Colonic mucosa (tissue), 4 donors: ENCODE measurements at regions not wholly inside any gene's neighbourhood (a gene's known extent, or its start where the extent isn't known, plus 50 kb on each side); places are given as distances from the start of the nearest gene placed in this dataset.

ENCODE experiments used
- DNase-seq: peaks from one replicate; pipeline ENCODE4 v3.0.0-alpha.2; 2020
- H3K27ac ChIP-seq: fragments of 200-600 bp; one replicate; pipeline ENCODE4 v1.8.0; 2021
- H3K27me3 ChIP-seq: fragments of 200-600 bp; one replicate; pipeline ENCODE4 v1.8.0; 2021
- H3K36me3 ChIP-seq: fragments of 200-600 bp; one replicate; pipeline ENCODE4 v1.8.0; 2021
- H3K4me1 ChIP-seq: fragments of 200-600 bp; one replicate; pipeline ENCODE4 v1.8.0; 2021; ENCODE audit warnings: mild to moderate bottlenecking
- H3K4me3 ChIP-seq: fragments of 200-600 bp; one replicate; pipeline ENCODE4 v1.8.0; 2021
- H3K9ac ChIP-seq, 2 donors: one replicate each; pipeline ENCODE4 v1.7.0; 2013; ENCODE audit warnings: control low read depth in 2 of 2, low read depth in 2 of 2, low read length in 2 of 2
- H3K9me3 ChIP-seq: fragments of 200-600 bp; one replicate; pipeline ENCODE4 v1.8.0; 2021
- intact Hi-C: fragments of 100-400 bp; cut with DNase I; formaldehyde crosslinking; loops from one replicate; pipeline ENCODE4 v1.14.1; 2022
- TF ChIP-seq, protein P1 (sequence below): fragments of 200-600 bp; IDR thresholded peaks from one replicate; pipeline ENCODE4 v1.8.0; 2022; ENCODE audit warnings: antibody characterized with exemption, mild to moderate bottlenecking
- donor health status: healthy.
- donor health status: DM: no; HTN: no; CAD: no.
- donor health status: DM: no; HTN: no; CAD: no.

- H3K27me3 ChIP-seq, result no peaks in the 10 kb centered on the region
- no peaks in the 10 kb centered on the region for H3K36me3 ChIP-seq
- H3K4me3 ChIP-seq, result no peak overlapping the region
- no peak overlapping the region for H3K9ac ChIP-seq
- no peaks in the 10 kb centered on the region for H3K4me1 ChIP-seq
- no peaks in the 10 kb centered on the region for H3K9me3 ChIP-seq
- TF ChIP-seq, protein P1, sequence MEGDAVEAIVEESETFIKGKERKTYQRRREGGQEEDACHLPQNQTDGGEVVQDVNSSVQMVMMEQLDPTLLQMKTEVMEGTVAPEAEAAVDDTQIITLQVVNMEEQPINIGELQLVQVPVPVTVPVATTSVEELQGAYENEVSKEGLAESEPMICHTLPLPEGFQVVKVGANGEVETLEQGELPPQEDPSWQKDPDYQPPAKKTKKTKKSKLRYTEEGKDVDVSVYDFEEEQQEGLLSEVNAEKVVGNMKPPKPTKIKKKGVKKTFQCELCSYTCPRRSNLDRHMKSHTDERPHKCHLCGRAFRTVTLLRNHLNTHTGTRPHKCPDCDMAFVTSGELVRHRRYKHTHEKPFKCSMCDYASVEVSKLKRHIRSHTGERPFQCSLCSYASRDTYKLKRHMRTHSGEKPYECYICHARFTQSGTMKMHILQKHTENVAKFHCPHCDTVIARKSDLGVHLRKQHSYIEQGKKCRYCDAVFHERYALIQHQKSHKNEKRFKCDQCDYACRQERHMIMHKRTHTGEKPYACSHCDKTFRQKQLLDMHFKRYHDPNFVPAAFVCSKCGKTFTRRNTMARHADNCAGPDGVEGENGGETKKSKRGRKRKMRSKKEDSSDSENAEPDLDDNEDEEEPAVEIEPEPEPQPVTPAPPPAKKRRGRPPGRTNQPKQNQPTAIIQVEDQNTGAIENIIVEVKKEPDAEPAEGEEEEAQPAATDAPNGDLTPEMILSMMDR, result no peak
- intact Hi-C loops, result no loop called here
- H3K27ac ChIP-seq, result no peak overlapping the region
- no peak for DNase-seq
These were observed 259.6 kb downstream of the NUP35 start for GRCh38 chr2:183383854-183384253.

DNA sequence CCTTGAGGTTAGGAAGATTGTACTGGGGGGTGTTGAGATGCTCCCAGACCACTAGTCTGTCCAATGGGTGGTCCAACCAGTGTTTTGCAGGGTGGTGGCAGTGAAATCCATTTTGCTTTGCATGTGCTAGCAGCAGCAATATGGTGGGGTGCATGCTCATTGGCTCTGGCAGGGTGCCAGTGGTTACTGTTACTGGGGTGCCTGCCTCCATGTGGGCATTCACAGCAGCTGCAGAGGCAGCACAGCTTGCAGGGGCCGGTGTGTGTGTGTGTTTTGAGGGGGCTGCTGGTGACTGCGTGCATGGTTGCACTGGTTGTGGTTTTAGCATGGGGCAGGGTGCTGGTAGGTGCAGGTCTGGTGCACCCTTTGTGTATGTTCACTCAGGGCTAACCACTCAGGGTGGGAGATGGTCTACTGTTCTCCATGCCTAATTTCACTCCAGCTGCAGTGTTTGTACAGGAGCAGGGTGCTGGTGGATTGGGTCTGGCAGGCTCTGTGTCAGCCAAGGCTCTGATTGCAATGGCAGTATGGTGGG, 265.4 kb downstream of the NUP35 start:
- no peaks in the 10 kb centered on the region for H3K9me3 ChIP-seq
- intact Hi-C loops, result no loop called here
- no peak overlapping the region for H3K9ac ChIP-seq
- H3K4me1 ChIP-seq, result no peaks in the 10 kb centered on the region
- DNase-seq, result no peak
- no peaks in the 10 kb centered on the region for H3K27me3 ChIP-seq
- H3K36me3 ChIP-seq, result no peaks in the 10 kb centered on the region
- H3K27ac ChIP-seq, result no peak overlapping the region
- H3K4me3 ChIP-seq, result no peak overlapping the region
- TF ChIP-seq, protein P1, result no peak

DNA sequence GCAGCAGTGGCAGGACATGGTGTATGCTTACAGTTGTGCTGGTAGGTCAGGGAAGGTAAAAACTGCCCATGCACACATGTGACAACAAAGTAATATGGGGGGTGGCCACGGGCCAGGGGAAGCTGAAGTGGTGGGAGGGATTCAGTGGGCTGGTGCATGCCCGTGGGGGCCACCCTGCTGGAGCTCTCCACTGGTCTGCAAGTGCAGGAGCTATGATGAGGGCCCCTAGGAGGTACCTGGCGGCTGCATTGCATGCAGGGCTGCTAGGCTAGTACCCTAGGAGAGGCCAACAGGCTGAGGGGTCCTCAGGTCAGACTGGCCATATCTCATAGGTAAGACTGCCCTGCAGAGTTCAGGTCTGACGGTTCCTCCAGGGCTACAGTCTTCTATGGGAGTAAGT, 265.9 kb downstream of the NUP35 start:
- intact Hi-C loops, result no loop called here
- Histone ChIP-seq H3K4me3 (no peak overlapping the region), H3K9me3 (no peaks in the 10 kb centered on the region), H3K27me3 (no peaks in the 10 kb centered on the region), H3K36me3 (no peaks in the 10 kb centered on the region), H3K4me1 (no peaks in the 10 kb centered on the region), H3K27ac (no peak overlapping the region), H3K9ac (no peak overlapping the region)
- no peak for DNase-seq
- TF ChIP-seq, protein P1, result no peak

GRCh38 chr2:183404392-183404791, 280.1 kb downstream of the NUP35 start:
- no peaks in the 10 kb centered on the region for H3K27me3 ChIP-seq
- TF ChIP-seq, protein P1, result no peak
- H3K4me3 ChIP-seq, result no peak overlapping the region
- no peaks in the 10 kb centered on the region for H3K36me3 ChIP-seq
- intact Hi-C loops, result no loop called here
- H3K4me1 ChIP-seq, result no peaks in the 10 kb centered on the region
- no peak overlapping the region for H3K9ac ChIP-seq
- no peaks in the 10 kb centered on the region for H3K9me3 ChIP-seq
- H3K27ac ChIP-seq, result no peak overlapping the region
- DNase-seq, result no peak

DNA sequence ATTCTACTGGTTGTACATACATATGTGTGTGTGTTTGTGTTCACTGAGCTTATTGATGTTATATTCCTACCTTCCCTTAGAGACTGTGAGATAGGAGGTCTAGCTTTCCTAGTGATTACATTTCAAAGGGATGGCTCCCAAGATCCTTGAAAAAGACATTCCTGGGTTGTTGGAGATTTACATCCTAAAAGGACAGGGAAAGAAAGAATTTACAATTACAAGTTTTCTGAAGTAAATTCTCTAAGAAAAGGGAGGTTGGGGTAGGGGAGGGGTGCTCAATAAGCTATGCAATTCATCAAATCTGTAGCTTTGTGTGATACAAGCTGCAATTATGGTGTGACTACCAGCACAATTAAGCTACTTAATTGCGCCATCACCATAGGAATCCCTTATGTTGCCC, 284.3 kb downstream of the NUP35 start:
- intact Hi-C loops, result no loop called here
- H3K4me3 ChIP-seq, result no peak overlapping the region
- TF ChIP-seq, protein P1, result no peak
- H3K9ac ChIP-seq, result no peak overlapping the region
- no peaks in the 10 kb centered on the region for H3K27me3 ChIP-seq
- no peak overlapping the region for H3K27ac ChIP-seq
- no peaks in the 10 kb centered on the region for H3K36me3 ChIP-seq
- no peaks in the 10 kb centered on the region for H3K9me3 ChIP-seq
- no peaks in the 10 kb centered on the region for H3K4me1 ChIP-seq
- DNase-seq, result no peak
